ENCODE measurements at regions not wholly inside any gene's neighbourhood (a gene's known extent, or its start where the extent isn't known, plus 50 kb on each side); places are given as distances from the start of the nearest gene placed in this dataset.

- Histone ChIP-seq H3K4me3 (no peak overlapping the region), H3K27ac (no peak overlapping the region), H3K4me1 (peaks cover 5% of the 10 kb centered on the region), H3K27me3 (no peaks in the 10 kb centered on the region), H3K36me3 (no peaks in the 10 kb centered on the region), H3K9me3 (no peaks in the 10 kb centered on the region)
- intact Hi-C loops (cut with DNase I): no loop called here
- TF ChIP-seq POLR2AphosphoS5 (IDR thresholded peaks at IDR 0.05; ENCODE audit: insufficient read depth in 1 of 2, low read depth in 1 of 2) (no peak), CTCF (IDR thresholded peaks at IDR 0.05) (no peak), POLR2A (IDR thresholded peaks at IDR 0.05) (no peak)
- no peak for DNase-seq (ENCODE audit: extremely low spot score in 2 of 2)
Observed at GRCh38 chr15:62421289-62421688, 256.2 kb upstream of the C2CD4B start.

- Histone ChIP-seq H3K27ac (peak overlapping the region; percentile 22), H3K36me3 (no peaks in the 10 kb centered on the region), H3K9me3 (no peaks in the 10 kb centered on the region), H3K27me3 (no peaks in the 10 kb centered on the region), H3K4me1 (peaks cover 12% of the 10 kb centered on the region), H3K4me3 (no peak overlapping the region)
- DNase-seq (ENCODE audit: extremely low spot score in 2 of 2): no peak
- TF ChIP-seq CTCF (IDR thresholded peaks at IDR 0.05) (no peak), POLR2AphosphoS5 (IDR thresholded peaks at IDR 0.05; ENCODE audit: insufficient read depth in 1 of 2, low read depth in 1 of 2) (no peak), POLR2A (IDR thresholded peaks at IDR 0.05) (no peak)
- intact Hi-C loops (cut with DNase I): no loop called here
Observed at GRCh38 chr15:62426387-62426956, 261.4 kb upstream of the C2CD4B start.

GRCh38 chr15:62428259-62428658 is 263.2 kb upstream of the C2CD4B start:
- peaks cover 27% of the 10 kb centered on the region for H3K4me1 ChIP-seq
- TF ChIP-seq POLR2AphosphoS5 (IDR thresholded peaks at IDR 0.05; ENCODE audit: insufficient read depth in 1 of 2, low read depth in 1 of 2): no peak
- TF ChIP-seq CTCF (IDR thresholded peaks at IDR 0.05): no peak
- TF ChIP-seq POLR2A (IDR thresholded peaks at IDR 0.05): no peak
- peak overlapping the region; percentile 83 for H3K27ac ChIP-seq
- no peaks in the 10 kb centered on the region for H3K27me3 ChIP-seq
- H3K36me3 ChIP-seq: no peaks in the 10 kb centered on the region
- no peaks in the 10 kb centered on the region for H3K9me3 ChIP-seq
- intact Hi-C loops (cut with DNase I): no loop called here
- no peak overlapping the region for H3K4me3 ChIP-seq
- no peak for DNase-seq (ENCODE audit: extremely low spot score in 2 of 2)

GRCh38 chr15:62428851-62429598 is 263.9 kb upstream of the C2CD4B start:
- Histone ChIP-seq H3K27ac (peak overlapping the region; percentile 83), H3K36me3 (no peaks in the 10 kb centered on the region), H3K4me1 (peaks cover 30% of the 10 kb centered on the region), H3K27me3 (no peaks in the 10 kb centered on the region), H3K9me3 (no peaks in the 10 kb centered on the region), H3K4me3 (no peak overlapping the region)
- DNase-seq (ENCODE audit: extremely low spot score in 2 of 2): no peak
- no peak for TF ChIP-seq CTCF (IDR thresholded peaks at IDR 0.05)
- no peak for TF ChIP-seq POLR2A (IDR thresholded peaks at IDR 0.05)
- TF ChIP-seq POLR2AphosphoS5 (IDR thresholded peaks at IDR 0.05; ENCODE audit: insufficient read depth in 1 of 2, low read depth in 1 of 2): no peak
- intact Hi-C loops (cut with DNase I): no loop called here

DNA sequence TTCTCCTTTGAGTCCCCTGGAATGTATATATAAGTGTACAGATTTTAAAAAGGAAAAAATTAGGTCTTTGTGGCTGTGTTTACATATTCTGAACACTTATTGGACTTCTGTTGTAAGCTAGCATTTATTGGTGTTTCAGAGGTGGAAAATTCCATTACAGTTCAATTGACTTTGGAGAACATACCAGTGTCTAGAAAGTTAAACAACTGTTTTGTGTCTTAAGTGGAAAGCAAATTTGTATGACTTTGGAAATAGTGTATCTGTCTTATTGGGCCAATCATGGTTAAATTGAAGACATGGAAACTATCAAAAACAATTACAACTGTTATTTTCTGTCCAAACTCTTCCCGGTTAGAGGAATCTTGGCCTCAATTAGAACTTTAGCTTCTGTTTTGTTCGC is 265.0 kb upstream of the C2CD4B start:
- no peaks in the 10 kb centered on the region for H3K36me3 ChIP-seq
- H3K27me3 ChIP-seq: no peaks in the 10 kb centered on the region
- H3K4me1 ChIP-seq: peaks cover 30% of the 10 kb centered on the region
- H3K4me3 ChIP-seq: no peak overlapping the region
- peak overlapping the region; percentile 83 for H3K27ac ChIP-seq
- no peak for DNase-seq (ENCODE audit: extremely low spot score in 2 of 2)
- TF ChIP-seq POLR2AphosphoS5 (IDR thresholded peaks at IDR 0.05; ENCODE audit: insufficient read depth in 1 of 2, low read depth in 1 of 2) (no peak), CTCF (IDR thresholded peaks at IDR 0.05) (no peak), POLR2A (IDR thresholded peaks at IDR 0.05) (no peak)
- no peaks in the 10 kb centered on the region for H3K9me3 ChIP-seq
- intact Hi-C loops (cut with DNase I): no loop called here
